Upper lobe of right lung (tissue), 1 donor: ENCODE measurements at regions not wholly inside any gene's neighbourhood (a gene's known extent, or its start where the extent isn't known, plus 50 kb on each side); places are given as distances from the start of the nearest gene placed in this dataset.

Source experiments
- ATAC-seq: fragments of 200-7000 bp; cut with Tn5 transposase; one replicate; pipeline ENCODE4 v1.9.1; 2020; ENCODE audit warnings: mild to moderate bottlenecking, moderate library complexity
- DNase-seq: peaks from one replicate; pipeline ENCODE4 v3.0.0-alpha.2; 2020
- H3K27ac ChIP-seq: fragments of 200-600 bp; one replicate; pipeline ENCODE4 v1.8.0; 2022
- H3K27me3 ChIP-seq: fragments of 200-600 bp; one replicate; pipeline ENCODE4 v1.8.0; 2022; ENCODE audit warnings: mild to moderate bottlenecking
- H3K36me3 ChIP-seq: fragments of 200-600 bp; one replicate; pipeline ENCODE4 v1.8.0; 2022
- H3K4me1 ChIP-seq: fragments of 200-600 bp; one replicate; pipeline ENCODE4 v1.8.0; 2022
- H3K4me3 ChIP-seq: fragments of 200-600 bp; one replicate; pipeline ENCODE4 v1.8.0; 2022; ENCODE audit warnings: mild to moderate bottlenecking
- H3K9me3 ChIP-seq: fragments of 200-600 bp; one replicate; pipeline ENCODE4 v1.8.0; 2022
- intact Hi-C: fragments of 100-400 bp; cut with DNase I; formaldehyde crosslinking; loops from one replicate; pipeline ENCODE4 v1.11.0; 2022
- TF ChIP-seq, protein P1 (sequence below): fragments of 200-600 bp; IDR thresholded peaks from one replicate; pipeline ENCODE4 v1.8.0; 2022; ENCODE audit warnings: antibody characterized with exemption
- donor health status: DM: no; HTN: yes; CAD: no; lungs with severe emphysema.

DNA sequence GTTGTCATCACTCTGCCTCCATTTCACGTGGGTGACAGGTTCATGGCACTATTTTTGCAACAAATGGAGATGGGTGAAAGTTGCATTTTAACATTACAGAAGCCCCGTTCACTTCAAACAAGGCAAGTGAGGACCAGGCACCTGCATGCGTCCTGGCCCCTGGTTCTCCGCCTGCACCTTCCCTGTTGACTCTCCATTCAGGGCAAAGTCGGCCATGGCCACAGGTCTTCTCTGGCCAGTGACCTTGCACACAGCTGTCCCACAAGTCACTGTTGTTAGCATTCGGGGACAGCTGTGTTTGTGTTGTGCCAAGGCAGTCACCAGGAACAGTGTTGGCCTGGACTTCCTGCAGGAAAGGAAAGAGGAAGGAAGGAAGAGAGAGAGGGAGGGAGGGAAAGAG is 554.9 kb downstream of the TCERG1L start:
- Histone ChIP-seq H3K4me3 (no peak overlapping the region), H3K27ac (no peak overlapping the region), H3K4me1 (no peaks in the 10 kb centered on the region), H3K36me3 (no peaks in the 10 kb centered on the region), H3K27me3 (no peaks in the 10 kb centered on the region), H3K9me3 (no peaks in the 10 kb centered on the region)
- TF ChIP-seq, protein P1, sequence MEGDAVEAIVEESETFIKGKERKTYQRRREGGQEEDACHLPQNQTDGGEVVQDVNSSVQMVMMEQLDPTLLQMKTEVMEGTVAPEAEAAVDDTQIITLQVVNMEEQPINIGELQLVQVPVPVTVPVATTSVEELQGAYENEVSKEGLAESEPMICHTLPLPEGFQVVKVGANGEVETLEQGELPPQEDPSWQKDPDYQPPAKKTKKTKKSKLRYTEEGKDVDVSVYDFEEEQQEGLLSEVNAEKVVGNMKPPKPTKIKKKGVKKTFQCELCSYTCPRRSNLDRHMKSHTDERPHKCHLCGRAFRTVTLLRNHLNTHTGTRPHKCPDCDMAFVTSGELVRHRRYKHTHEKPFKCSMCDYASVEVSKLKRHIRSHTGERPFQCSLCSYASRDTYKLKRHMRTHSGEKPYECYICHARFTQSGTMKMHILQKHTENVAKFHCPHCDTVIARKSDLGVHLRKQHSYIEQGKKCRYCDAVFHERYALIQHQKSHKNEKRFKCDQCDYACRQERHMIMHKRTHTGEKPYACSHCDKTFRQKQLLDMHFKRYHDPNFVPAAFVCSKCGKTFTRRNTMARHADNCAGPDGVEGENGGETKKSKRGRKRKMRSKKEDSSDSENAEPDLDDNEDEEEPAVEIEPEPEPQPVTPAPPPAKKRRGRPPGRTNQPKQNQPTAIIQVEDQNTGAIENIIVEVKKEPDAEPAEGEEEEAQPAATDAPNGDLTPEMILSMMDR = no peak
- no peak for ATAC-seq
- peak; percentile 26 for DNase-seq
- intact Hi-C loops = no loop called here

DNA sequence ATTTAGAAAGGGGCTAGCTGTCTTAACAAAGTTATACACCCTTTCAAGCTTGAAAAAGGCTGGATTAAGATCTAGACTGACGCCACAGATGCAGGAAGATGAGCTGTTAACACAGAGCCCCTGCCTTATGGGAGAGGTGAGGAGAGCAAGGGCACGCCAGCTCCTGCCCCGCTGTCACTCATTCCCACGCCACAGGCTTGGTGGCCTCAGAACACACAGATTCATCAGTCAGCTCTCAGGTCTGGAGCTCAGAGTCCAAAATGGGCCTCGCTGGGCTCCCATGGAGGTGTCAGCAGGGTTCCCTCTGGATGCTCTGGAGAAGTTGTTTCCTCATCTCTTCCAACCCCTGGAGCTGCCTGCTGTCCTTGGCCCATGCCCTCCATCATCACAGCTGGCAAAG is 554.2 kb downstream of the TCERG1L start:
- intact Hi-C loops = no loop called here
- H3K9me3 ChIP-seq = no peaks in the 10 kb centered on the region
- no peak overlapping the region for H3K4me3 ChIP-seq
- H3K4me1 ChIP-seq = no peaks in the 10 kb centered on the region
- DNase-seq (peak; percentile 36), ATAC-seq (no peak)
- no peak overlapping the region for H3K27ac ChIP-seq
- no peaks in the 10 kb centered on the region for H3K27me3 ChIP-seq
- TF ChIP-seq, protein P1 = no peak
- H3K36me3 ChIP-seq = no peaks in the 10 kb centered on the region

DNA sequence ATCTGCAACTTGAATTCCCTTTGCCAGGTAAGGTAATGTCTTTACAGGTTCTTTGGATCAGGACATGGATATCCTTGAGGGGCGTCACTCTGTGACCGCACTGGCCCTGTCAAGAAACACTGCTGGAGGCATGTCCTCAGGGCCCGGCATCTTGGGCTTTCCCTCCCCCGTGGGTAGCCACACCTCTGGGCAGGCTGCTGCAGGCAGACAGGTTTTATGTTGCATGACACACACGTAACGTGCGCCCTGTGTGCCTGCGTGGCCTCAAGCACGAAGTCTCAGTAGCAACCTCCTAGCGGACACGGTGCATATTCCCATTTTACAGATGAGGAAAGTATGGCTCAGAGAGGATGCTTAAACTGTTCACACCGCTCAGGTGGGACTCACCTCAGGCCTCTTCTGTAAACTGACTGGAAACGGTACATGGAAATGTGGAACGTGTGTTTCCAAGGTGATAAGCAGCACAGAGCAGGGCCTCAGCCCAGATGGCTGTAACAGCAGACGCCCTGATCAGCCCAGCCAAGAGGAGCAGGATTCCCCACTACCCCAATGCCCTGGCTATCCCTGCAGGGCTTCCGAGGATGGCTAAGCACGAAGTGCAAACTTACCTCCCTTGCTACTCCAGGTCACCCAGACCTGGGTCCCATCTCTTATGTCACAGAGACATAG is 553.6 kb downstream of the TCERG1L start:
- TF ChIP-seq, protein P1 = no peak
- no peaks in the 10 kb centered on the region for H3K9me3 ChIP-seq
- no peaks in the 10 kb centered on the region for H3K4me1 ChIP-seq
- H3K27me3 ChIP-seq = no peaks in the 10 kb centered on the region
- DNase-seq = peak; percentile 38
- intact Hi-C loops = no loop called here
- H3K4me3 ChIP-seq = no peak overlapping the region
- no peak overlapping the region for H3K27ac ChIP-seq
- H3K36me3 ChIP-seq = no peaks in the 10 kb centered on the region
- no peak for ATAC-seq

DNA sequence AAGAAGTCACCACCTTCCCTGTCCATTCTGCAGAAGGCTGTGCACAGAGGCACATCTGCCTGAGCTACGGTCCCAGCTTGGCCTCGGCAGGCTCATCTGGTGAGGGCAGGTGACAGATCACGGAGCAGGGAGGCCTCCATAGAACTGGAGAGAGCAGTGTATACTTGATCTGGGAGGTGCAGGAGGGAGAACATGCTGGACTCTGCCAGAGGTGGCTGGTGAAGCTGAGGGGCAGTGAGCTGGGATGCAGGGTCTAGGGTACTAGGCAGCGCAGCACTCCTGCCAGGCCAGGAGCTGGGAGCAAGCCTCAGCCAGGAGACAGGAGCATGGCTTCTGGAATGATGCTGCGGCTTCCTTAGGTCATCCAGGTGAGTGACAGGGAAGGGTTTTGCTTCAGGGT is 553.0 kb downstream of the TCERG1L start:
- TF ChIP-seq, protein P1 = no peak
- Histone ChIP-seq H3K4me1 (no peaks in the 10 kb centered on the region), H3K27ac (no peak overlapping the region), H3K9me3 (no peaks in the 10 kb centered on the region), H3K36me3 (no peaks in the 10 kb centered on the region), H3K4me3 (no peak overlapping the region), H3K27me3 (no peaks in the 10 kb centered on the region)
- DNase-seq = peak; percentile 27
- intact Hi-C loops = no loop called here
- peak; percentile 10 for ATAC-seq

DNA sequence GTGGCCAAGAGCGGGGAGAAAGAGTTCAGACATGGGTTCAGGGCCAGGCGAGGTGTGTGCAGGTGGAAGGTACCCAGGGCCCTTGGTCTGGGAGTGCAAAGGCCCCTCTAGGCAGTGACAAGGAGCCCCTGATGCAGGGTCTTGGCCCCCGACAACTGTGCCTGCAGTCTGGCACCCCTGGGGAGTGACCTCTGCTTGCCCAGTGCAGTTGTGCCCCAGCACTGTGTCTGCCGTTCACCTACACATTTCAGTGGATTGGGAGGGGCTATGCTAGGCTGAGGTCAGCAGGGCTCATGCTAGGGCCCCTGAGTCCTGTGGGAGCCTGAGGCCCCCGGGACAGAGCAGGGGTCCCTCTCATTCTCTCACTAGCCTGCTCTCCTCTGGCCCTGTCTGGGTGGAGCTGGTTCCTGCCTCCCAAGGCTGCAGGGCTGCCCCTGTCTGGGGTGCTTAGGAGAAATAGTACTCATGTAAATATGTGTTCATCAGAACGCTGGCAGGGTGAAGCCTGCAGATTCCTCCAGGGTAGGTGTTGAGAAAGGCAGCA is 550.4 kb downstream of the TCERG1L start:
- intact Hi-C loops = no loop called here
- H3K4me3 ChIP-seq = no peak overlapping the region
- no peaks in the 10 kb centered on the region for H3K27me3 ChIP-seq
- DNase-seq = peak; percentile 29
- H3K9me3 ChIP-seq = no peaks in the 10 kb centered on the region
- no peak for ATAC-seq
- no peak overlapping the region for H3K27ac ChIP-seq
- TF ChIP-seq, protein P1 = no peak
- no peaks in the 10 kb centered on the region for H3K4me1 ChIP-seq
- H3K36me3 ChIP-seq = no peaks in the 10 kb centered on the region
